HG03103 (cell line): ENCODE measurements at regions not wholly inside any gene's neighbourhood (a gene's known extent, or its start where the extent isn't known, plus 50 kb on each side); places are given as distances from the start of the nearest gene placed in this dataset.
"Not testable (repeated sequence)": the region's sequence is repeated elsewhere in the genome, so short reads cannot be mapped to it uniquely, and the experiment has no call there.

Source experiments
- ATAC-seq: cut with Tn5 transposase; IDR thresholded peaks from one replicate; pipeline ENCODE4 v1.9.1; 2021; ENCODE audit warnings: low read depth; ENCODE audit not compliant: unreplicated experiment

- ATAC-seq: no peak
Observed at GRCh38 chr2:114248648-114249047, 193.8 kb upstream of the DPP10 start.

GRCh38 chr2:114252713-114253112 is 189.7 kb upstream of the DPP10 start:
- ATAC-seq: no peak

DNA sequence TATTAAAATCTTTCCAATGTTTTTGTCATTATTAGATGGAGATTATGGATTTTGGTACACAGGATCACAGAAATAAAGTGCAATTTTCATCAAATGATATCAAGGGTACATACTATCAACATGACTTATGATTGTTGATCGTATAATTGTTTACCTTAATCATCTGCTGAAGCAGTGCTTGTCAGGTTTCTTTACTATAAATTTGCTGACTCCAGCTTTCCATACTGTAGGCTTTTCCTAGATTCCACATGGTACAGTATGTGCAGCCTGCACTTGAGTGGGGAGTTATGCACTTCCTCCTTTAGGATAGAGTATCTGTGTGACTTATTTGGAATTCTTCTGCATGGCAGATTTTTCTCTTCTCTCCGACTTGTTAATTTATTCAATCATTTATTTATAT is 187.6 kb upstream of the DPP10 start:
- ATAC-seq: no peak

DNA sequence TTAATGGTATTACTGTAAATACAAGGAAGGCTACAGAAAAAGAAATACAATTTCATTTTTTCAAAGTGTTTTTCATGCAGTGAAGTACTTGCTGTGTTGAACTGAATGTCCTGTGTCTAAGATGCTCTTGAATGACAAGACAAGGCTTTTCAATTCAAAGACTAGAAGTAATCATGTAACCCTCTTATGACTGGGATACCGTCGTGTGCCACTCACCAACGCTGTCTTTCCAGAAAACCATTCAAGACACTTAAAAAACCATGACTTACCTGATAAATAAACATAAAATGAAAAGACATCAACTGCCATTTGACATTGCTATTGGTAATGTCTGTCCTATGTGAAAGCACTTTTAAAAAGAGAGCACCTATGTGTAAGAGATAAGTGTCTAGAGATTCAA is 183.1 kb upstream of the DPP10 start:
- no peak for ATAC-seq

DNA sequence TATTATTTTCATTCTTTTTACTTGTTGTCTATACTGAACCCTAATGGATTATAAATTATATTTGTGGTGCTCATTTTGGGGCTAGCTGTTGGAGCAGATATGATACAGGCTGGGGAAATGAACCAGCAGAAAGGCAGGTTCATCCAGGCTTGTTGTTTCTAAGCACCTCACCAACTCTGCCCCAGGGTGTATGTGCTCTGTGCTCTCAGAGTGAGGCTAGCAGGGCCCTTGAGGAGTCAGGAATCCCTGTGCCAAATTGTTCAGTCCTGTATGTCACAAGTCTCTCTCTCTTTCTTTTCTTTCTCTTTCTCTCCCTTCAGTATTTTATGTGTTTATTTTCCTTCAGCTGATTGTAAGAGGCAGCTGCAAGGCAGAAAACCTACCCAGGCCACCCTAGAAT is 181.1 kb upstream of the DPP10 start:
- ATAC-seq: no peak

DNA sequence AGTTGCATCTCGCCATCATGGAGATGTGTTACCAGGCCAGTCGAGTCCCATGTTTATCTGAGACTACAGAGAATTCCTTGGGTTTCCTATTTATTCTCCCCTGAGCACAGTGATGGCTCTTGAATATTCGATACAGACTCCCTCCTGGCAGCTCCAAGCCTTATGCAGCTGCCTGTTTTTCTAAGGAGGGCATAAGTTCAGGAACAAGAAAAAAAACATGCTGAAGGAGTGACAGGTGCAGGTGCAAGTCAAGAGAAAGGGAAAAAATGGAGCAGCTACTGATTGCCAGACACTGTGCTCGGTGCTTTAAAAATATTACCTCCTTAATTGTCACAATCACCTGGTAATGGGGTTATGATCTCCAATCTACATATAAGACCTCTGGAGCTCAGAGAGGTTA is 177.2 kb upstream of the DPP10 start:
- ATAC-seq: no peak

DNA sequence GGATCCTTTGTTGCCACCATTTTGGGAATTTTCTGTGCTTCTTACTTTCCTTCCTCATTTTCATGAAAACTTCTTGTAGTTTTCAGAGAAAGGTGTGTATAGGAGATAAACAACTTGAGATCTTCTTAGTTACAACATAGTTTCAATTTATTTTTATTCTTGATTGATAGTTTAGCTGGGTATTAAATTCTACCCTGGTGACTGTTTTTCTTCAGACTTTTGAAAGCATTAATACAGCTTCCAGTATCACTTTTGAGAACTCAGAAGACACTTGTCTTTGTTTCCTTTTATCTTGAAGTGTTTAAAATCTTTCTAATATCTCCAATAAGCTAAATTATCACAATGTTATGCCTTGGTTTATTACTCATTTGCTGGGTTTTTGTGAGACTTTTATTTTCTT is 167.5 kb upstream of the DPP10 start:
- no peak for ATAC-seq

DNA sequence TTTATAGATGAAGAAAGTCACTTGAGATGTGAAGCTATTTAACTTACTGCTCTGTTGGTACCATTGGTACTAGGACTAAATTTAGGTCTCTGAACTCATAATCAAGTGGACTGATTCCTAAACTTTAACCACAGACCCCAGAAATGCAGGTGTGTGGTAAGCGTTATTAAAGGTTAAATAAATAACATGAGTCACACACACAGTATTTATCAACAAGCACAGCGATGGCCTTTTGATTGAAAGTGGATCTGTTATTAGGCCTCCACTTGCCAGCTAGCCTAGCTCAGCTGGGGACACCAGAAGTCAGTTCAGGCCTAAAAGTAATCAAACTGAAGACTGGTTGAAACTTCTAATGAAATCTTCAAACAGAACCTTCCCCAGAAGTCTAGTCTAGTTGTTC is 161.3 kb upstream of the DPP10 start:
- ATAC-seq: no peak

DNA sequence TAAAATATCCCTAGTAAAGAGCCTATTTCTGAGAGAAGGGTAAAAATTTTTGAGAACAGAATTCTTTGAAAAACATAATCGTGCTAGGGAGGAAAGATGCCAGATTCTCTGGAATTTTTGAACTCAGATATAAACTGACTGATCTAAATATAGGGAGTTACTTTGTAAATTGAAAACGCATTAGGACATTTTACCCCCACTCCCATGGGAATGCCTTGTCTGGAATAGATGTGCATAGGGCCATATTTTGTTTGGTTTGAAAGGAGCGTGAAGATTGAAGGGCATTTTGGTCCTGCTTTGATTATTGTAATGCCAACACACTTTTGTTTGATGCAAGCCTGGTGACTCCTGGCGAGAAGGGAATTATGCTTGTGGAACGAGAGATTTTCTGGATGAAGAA is 158.7 kb upstream of the DPP10 start:
- no peak for ATAC-seq

GRCh38 chr2:114286438-114286837 is 156.0 kb upstream of the DPP10 start:
- ATAC-seq: no peak

- ATAC-seq: no peak
Observed at GRCh38 chr2:114293355-114293754, 149.1 kb upstream of the DPP10 start.

- no peak for ATAC-seq
Observed at GRCh38 chr2:114294741-114295140, 147.7 kb upstream of the DPP10 start.

- not testable (repeated sequence) for ATAC-seq
Observed at GRCh38 chr2:114300351-114300750, 142.1 kb upstream of the DPP10 start.

DNA sequence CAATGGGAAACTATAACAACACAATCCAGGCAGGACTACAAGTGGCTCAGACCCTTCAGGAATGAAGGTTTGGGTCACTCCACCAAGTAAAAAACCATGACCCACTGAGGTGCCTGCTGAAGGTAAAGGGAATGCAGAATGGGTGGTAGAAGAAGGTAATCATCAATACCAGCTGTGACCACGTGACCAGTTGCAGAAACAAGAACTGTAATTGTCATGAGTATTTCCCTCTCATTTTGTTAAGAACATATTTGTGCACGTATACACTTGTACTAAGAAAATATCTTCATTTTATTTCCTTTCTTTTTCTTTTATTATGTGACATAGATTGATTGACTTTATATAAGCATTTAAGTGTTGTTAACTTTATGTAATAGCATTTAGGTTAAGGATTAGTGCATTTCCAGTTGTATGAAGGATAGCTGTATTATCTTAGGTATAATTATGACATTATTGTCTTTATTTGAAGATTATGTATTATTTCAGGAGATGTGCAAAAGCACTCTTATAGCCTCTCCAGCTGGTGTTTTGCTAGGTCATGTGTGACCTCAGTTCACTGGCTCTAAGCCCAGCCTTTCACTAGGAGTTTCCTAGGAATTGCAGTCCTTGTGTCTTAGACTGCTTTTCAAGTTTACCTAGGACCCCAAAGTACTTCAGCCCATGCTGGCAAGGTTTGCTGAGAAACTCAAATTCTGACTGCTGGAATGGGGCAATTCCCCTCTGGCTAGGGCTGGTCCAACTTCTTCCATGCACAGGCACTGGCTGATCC is 125.7 kb upstream of the DPP10 start:
- no peak for ATAC-seq

DNA sequence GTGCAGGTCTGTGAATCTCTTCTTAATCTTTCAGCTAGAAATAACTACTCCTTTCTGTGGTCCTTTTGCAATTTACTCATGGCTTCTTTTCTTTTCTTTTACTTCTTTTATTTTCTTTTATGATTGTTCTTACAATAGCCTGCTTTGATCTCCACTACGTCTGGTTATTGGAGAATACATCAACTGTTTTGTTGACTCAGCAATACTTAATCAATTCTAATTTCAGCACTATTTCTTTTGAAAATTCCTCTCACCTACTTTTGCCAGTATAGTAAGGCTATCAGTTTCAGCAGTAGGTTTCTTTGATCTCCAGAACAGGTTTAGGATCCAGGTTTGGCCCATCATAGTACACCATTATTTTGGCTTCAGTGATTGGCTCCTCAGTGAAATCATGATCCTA is 111.8 kb upstream of the DPP10 start:
- no peak for ATAC-seq

- ATAC-seq: no peak
Observed at GRCh38 chr2:114331934-114332333, 110.5 kb upstream of the DPP10 start.

DNA sequence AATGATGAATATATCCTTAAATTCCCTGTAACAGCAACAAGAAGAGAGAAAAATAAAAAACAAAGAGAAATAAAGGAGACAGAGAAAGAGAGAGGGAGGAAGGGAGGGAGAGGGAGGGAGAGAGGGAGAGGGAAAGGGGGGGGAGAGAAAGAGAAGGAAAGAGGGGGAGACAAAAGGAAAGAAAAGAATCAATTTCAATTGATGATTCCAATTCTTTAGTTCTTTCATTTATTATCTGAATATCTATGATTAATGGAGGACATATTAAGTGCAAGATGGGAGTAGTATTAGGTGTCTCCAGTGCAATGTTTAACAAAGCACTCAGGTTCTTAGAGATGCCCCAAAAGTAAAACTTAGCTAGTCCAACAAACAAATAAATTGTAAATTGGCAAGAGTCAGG is 97.2 kb upstream of the DPP10 start:
- ATAC-seq: no peak

- no peak for ATAC-seq
Observed at GRCh38 chr2:114346658-114347057, 95.8 kb upstream of the DPP10 start.

DNA sequence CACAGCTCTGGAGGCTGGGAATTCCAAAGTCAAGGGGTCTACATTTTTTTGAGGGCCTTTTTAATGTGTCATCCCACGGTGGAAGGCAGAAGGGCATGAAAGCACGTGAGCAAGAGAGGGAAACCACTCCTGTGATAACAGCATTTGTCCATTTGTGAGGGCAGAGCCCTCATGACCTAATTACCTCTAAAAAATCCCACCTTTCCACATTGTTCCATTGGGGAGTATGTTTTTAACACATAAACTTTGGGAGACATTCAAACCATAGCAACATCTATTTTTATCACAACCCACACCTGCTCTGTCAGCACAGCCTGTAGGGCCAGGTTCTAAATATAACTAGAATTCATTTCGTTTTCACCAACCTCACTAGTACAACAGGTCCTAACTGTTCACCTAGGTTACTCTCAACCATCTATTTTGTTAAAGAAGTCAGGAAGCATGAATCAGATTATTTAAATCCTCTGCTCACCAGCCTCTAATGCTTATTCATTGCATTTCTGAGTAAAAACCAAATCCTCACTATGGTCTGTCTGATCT is 92.2 kb upstream of the DPP10 start:
- ATAC-seq: no peak

DNA sequence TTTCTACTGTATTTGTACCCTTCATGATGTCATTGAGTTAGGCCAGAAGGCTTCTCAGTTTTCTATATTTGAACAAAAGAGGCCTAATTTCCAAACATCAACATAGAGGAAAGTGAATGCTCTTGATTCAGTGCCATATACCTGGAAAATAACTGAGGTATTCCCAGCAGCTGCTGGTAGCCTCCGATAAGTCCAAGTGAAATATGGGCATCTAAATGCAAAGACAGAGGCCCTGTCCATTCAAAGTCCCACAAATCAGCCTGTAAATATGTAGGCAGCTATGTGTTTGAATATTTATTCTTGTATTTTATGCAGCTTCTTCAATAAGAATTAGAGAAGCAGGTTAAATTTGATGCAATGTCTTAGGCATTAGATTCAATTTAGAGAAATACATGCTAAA is 89.5 kb upstream of the DPP10 start:
- no peak for ATAC-seq

DNA sequence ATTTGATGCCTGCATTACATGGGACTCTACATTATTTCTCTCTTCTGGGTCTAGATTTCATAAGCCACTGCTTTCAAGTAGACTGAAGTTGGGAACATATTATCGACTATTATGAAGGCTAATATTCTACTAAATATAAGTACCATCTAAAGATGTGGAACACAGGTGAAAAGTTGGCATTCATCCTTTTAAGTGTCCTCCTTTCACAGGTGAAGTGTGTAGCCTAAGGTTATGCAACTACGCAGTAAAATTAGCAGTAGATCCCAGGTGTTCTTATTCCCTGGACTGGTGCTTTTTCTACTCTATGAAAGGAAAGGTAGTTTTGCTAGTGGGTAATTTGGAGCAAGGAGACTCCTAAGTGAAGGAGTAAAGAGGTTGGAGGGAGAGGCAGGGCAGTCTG is 88.2 kb upstream of the DPP10 start:
- ATAC-seq: no peak

DNA sequence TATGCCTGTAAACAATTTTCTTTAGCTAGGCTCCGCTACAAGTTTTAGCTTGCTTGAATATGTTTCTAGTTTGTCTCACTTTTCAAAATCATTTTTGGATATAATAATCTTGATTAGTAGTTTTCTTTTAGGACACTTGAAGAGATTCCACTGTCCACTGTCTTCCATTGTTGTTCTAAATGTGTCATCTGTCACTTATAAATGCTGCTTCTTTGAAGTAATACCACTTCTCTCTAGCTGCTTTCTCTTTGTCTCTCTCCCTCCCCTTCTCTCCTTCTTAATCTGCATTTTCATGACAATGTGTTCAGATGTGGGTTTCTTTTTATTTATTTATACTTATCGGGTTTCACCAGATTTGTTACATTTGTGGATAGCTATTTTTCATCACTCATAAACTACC is 73.7 kb upstream of the DPP10 start:
- ATAC-seq: no peak

GRCh38 chr2:114371721-114372120 is 70.7 kb upstream of the DPP10 start:
- not testable (repeated sequence) for ATAC-seq
